HepG2 (cell line): ENCODE measurements at regions not wholly inside any gene's neighbourhood (a gene's known extent, or its start where the extent isn't known, plus 50 kb on each side); places are given as distances from the start of the nearest gene placed in this dataset.

Source experiments
- ATAC-seq: fragments of 200-7000 bp; cut with Tn5 transposase; 3 replicates; pipeline ENCODE4 v1.9.1; 2020; ENCODE audit warnings: mild to moderate bottlenecking, moderate library complexity
- BruUV-seq: library from RNA; stranded (reverse); fragments of 400-500 nt; replicated peaks from 2 replicates; lab custom pipeline; 2021; lab: Mats Ljungman, UMichigan
- CTCF ChIA-PET: fragments of 300-600 bp; formaldehyde crosslinking; extraction: SDS; loops from one replicate; lab custom pipeline; 2021; ENCODE audit warnings: low total read pairs, inconsistent platforms, low intra/inter-chr PET ratio; lab: Yijun Ruan, JAX
- POLR2A ChIA-PET: fragments of 350-600 bp; sonication (Branson Sonifier 250); formaldehyde crosslinking; loops from one replicate; lab custom pipeline; 2020; ENCODE audit warnings: antibody characterized with exemption, inconsistent platforms; lab: Yijun Ruan, JAX
- DNase-seq: peaks from one replicate; pipeline ENCODE4 v3.0.0-alpha.2; 2015; ENCODE audit warnings: low spot score
- FAIRE-seq: peaks from 3 replicates; lab custom pipeline; 2011; peaks lifted over from hg19 to GRCh38; lab: Jason Lieb, UNC
- H2AFZ ChIP-seq: one replicate; pipeline ENCODE4 v1.6.1; 2011; ENCODE audit warnings: low read length, inconsistent platforms
- H3K27ac ChIP-seq: fragments of 300-600 bp; 3 replicates; pipeline ENCODE4 v1.8.0; 2011; ENCODE audit warnings: mixed run types, mild to moderate bottlenecking, mixed read lengths, low read length, inconsistent platforms; ENCODE audit not compliant: insufficient read depth; ENCODE audit errors: extremely low read length
- H3K27me3 ChIP-seq, 2 experiments: fragments of 200-600 bp in 1 of 2; 2 replicates in 1 of 2; 3 replicates in 1 of 2; pipeline versions ENCODE4 v1.6.0 to v1.8.0; 2011; ENCODE audit warnings: low read length in 2 of 2, mild to moderate bottlenecking in 2 of 2, moderate library complexity in 2 of 2, inconsistent platforms in 1 of 2; ENCODE audit not compliant: insufficient read depth in 2 of 2, control insufficient read depth in 1 of 2
- H3K36me3 ChIP-seq, 2 experiments: fragments of 200-600 bp in 1 of 2; replicated peaks in 1 of 2; 2 replicates in 1 of 2; 3 replicates in 1 of 2; pipeline versions ENCODE4 v1.5.1 to v1.8.0; 2011; ENCODE audit warnings: low read length in 2 of 2, inconsistent platforms in 1 of 2; ENCODE audit not compliant: insufficient read depth in 2 of 2, control insufficient read depth in 1 of 2
- H3K4me1 ChIP-seq: 2 replicates; pipeline ENCODE4 v1.5.1; 2012; ENCODE audit warnings: low read length, inconsistent platforms; ENCODE audit not compliant: insufficient read depth
- H3K4me2 ChIP-seq: 2 replicates; pipeline ENCODE4 v1.6.0; 2011; ENCODE audit warnings: low read depth, low read length, inconsistent platforms
- H3K4me3 ChIP-seq, 3 experiments: fragments of 200-600 bp in 1 of 3; sonication (generic), shearing (Covaris generic) in 1 of 3; replicated peaks in 1 of 3; 2 replicates each; pipeline ENCODE4 v1.5.1; 2011 to 2016; ENCODE audit warnings: low read length in 3 of 3, inconsistent platforms in 2 of 3, low read depth in 2 of 3, mild to moderate bottlenecking in 2 of 3, control low read depth in 1 of 3, mixed read lengths in 1 of 3; ENCODE audit not compliant: insufficient read depth in 1 of 3
- H3K79me2 ChIP-seq: one replicate; pipeline ENCODE4 v1.6.1; 2011; ENCODE audit warnings: low read length, inconsistent platforms; ENCODE audit not compliant: insufficient read depth
- H3K9ac ChIP-seq: 2 replicates; pipeline ENCODE4 v1.6.0; 2011; ENCODE audit warnings: mild to moderate bottlenecking, low read depth, low read length, inconsistent platforms; ENCODE audit not compliant: insufficient read depth
- H3K9me3 ChIP-seq: 2 replicates; pipeline ENCODE4 v1.5.1; 2012; ENCODE audit warnings: mild to moderate bottlenecking, low read length
- H4K20me1 ChIP-seq: 2 replicates; pipeline ENCODE4 v1.6.0; 2011; ENCODE audit warnings: inconsistent platforms, mild to moderate bottlenecking, low read length, moderate library complexity; ENCODE audit not compliant: insufficient read depth
- CBX1 ChIP-seq: IDR thresholded peaks from one replicate; pipeline ENCODE4 v1.6.1; 2016; ENCODE audit warnings: antibody characterized with exemption, low read depth
- ETS1 ChIP-seq: sonication (generic); formaldehyde crosslinking; IDR thresholded peaks from 2 replicates; pipeline ENCODE4 v1.4.0; 2020; ENCODE audit warnings: missing genetic modification reagents
- FOXP4 ChIP-seq: sonication (generic); formaldehyde crosslinking; IDR thresholded peaks from 2 replicates; pipeline ENCODE4 v1.4.0; 2020; ENCODE audit warnings: missing genetic modification reagents
- NFATC3 ChIP-seq: sonication (generic); formaldehyde crosslinking; IDR thresholded peaks from 2 replicates; pipeline ENCODE4 v1.5.1; 2020; ENCODE audit warnings: mild to moderate bottlenecking, missing genetic modification reagents
- REL ChIP-seq: sonication (generic); formaldehyde crosslinking; conservative IDR thresholded peaks from 2 replicates; pipeline ENCODE4 v1.8.0; 2022; ENCODE audit warnings: mild to moderate bottlenecking, missing genetic modification reagents, moderate library complexity
- TFAP4 ChIP-seq: sonication (generic); IDR thresholded peaks from 2 replicates; pipeline ENCODE4 v1.6.1; 2016; ENCODE audit warnings: low read depth, borderline replicate concordance
- ZNF253 ChIP-seq: sonication (generic); formaldehyde crosslinking; IDR thresholded peaks from 2 replicates; pipeline ENCODE4 v1.8.0; 2022; ENCODE audit warnings: mild to moderate bottlenecking, missing genetic modification reagents, borderline replicate concordance
- ZNF256 ChIP-seq: sonication (generic); formaldehyde crosslinking; conservative IDR thresholded peaks from 2 replicates; pipeline ENCODE4 v1.4.0; 2020; ENCODE audit warnings: missing genetic modification reagents
- ZNF335 ChIP-seq: sonication (generic); formaldehyde crosslinking; IDR thresholded peaks from 2 replicates; pipeline ENCODE4 v1.4.0; 2020; ENCODE audit warnings: missing genetic modification reagents
- WGBS: methylation state at CpG from one replicate; pipeline ENCODE4 v1.1.6; 2017; ENCODE audit warnings: low lambda C conversion rate; 5-methylcytosine and 5-hydroxymethylcytosine counted together
- in situ Hi-C: cut with HindIII; loops from 2 replicates; pipeline ENCODE4 v1.10.0; 2017; ENCODE audit warnings: low pct_unique_long_range_greater_than_20kb; ENCODE audit not compliant: extremely low pct_ligation_motif_present
- intact Hi-C: fragments of 100-400 bp; cut with micrococcal nuclease; formaldehyde crosslinking; loops from one replicate; pipeline ENCODE4 v1.10.0; 2022; ENCODE audit not compliant: unreplicated experiment

GRCh38 chr12:77204083-77204482 is 138.7 kb upstream of the E2F7 start:
- Histone ChIP-seq H2AFZ (no peak overlapping the region), H3K27ac (no peak overlapping the region), H4K20me1 (no peaks in the 10 kb centered on the region), H3K4me1 (no peaks in the 10 kb centered on the region), H3K9me3 (no peaks in the 10 kb centered on the region; the same call in 1 of the 2 replicates), H3K4me3 (no peak overlapping the region), H3K27me3 (no peaks in the 10 kb centered on the region), H3K9ac (no peak overlapping the region), H3K79me2 (no peaks in the 10 kb centered on the region), H3K4me2 (no peak overlapping the region), H3K36me3 (no peaks in the 10 kb centered on the region)
- 7% methylated on average over 3 of the region's 3 CpGs for WGBS
- in situ Hi-C loops (no loop called here), intact Hi-C loops (no loop called here)
- FAIRE-seq = no peak
- ATAC-seq = no peak
- TF ChIP-seq CBX1 (no peak), FOXP4 (CRISPR knock-in tag) (no peak), ZNF256 (CRISPR knock-in tag) (no peak), ETS1 (no peak), ZNF253 (CRISPR knock-in tag) (no peak)
- BruUV-seq = no TSS peak
- no peak for DNase-seq
- POLR2A ChIA-PET = no interaction called here
- CTCF ChIA-PET = no interaction called here

GRCh38 chr12:77202457-77203060 is 137.2 kb upstream of the E2F7 start:
- in situ Hi-C loops (no loop called here), intact Hi-C loops (no loop called here)
- no peak for TF ChIP-seq REL (CRISPR knock-in tag)
- no peak for TF ChIP-seq ZNF335 (CRISPR knock-in tag)
- no peak for TF ChIP-seq TFAP4
- TF ChIP-seq NFATC3 (CRISPR knock-in tag) = no peak
- Histone ChIP-seq H3K36me3 (no peaks in the 10 kb centered on the region), H3K4me3 (no peak overlapping the region), H2AFZ (no peak overlapping the region), H3K79me2 (no peaks in the 10 kb centered on the region), H3K4me2 (no peak overlapping the region), H3K9me3 (peaks cover 8% of the 10 kb centered on the region), H3K9ac (no peak overlapping the region), H4K20me1 (no peaks in the 10 kb centered on the region), H3K4me1 (no peaks in the 10 kb centered on the region), H3K27me3 (no peaks in the 10 kb centered on the region), H3K27ac (no peak overlapping the region)
- no TSS peak for BruUV-seq
- no peak for DNase-seq
- no peak for FAIRE-seq
- POLR2A ChIA-PET = no interaction called here
- ATAC-seq = no peak
- WGBS = 0% methylated on average over 2 of the region's 2 CpGs
- CTCF ChIA-PET = no interaction called here
